NT2/D1 (cell line): ENCODE measurements at regions not wholly inside any gene's neighbourhood (a gene's known extent, or its start where the extent isn't known, plus 50 kb on each side); places are given as distances from the start of the nearest gene placed in this dataset.

Experiments
- SUZ12 ChIP-seq: IDR thresholded peaks from 2 replicates; pipeline ENCODE4 v1.6.1; 2011; ENCODE audit not compliant: insufficient read length, insufficient read depth; ENCODE audit errors: extremely low read depth
- YY1 ChIP-seq: IDR thresholded peaks from 2 replicates; pipeline ENCODE4 v1.6.1; 2011; ENCODE audit not compliant: insufficient read length, insufficient read depth
- ZNF274 ChIP-seq: IDR thresholded peaks from 2 replicates; pipeline ENCODE4 v1.6.1; 2011; ENCODE audit warnings: mild to moderate bottlenecking, low read depth, low read length

DNA sequence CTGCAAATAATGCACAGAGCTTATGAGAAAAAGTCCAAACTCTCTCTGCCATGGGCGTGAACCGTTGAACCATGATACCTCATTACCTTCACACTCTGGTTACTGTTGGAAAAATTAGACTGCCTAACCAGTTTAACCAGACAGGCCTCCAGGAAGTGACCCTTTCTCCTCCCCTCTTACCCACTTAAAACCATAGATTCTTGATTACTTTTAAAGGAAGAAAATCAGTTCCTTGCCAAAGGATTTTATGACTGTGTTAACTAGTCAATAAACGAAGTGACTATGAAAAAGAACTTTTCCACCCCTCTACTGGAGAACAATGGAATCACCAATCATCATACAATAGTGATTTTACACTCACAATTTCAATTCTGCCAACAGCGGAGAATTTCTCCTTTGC lies 254.0 kb upstream of the ATP2B1 start:
- TF ChIP-seq YY1, result no peak
- no peak for TF ChIP-seq SUZ12
- no peak for TF ChIP-seq ZNF274
